Fibroblast of pulmonary artery (primary cell): ENCODE measurements at regions not wholly inside any gene's neighbourhood (a gene's known extent, or its start where the extent isn't known, plus 50 kb on each side); places are given as distances from the start of the nearest gene placed in this dataset.

Experiments used
- DNase-seq: peaks from one replicate; pipeline ENCODE4 v3.0.0-alpha.2; 2010; ENCODE audit warnings: low read depth
- H3K4me3 ChIP-seq: replicated peaks from 2 replicates; pipeline ENCODE4 v1.5.1; 2011; ENCODE audit warnings: low read depth, mild to moderate bottlenecking, control low read depth, low read length, moderate library complexity
- TF ChIP-seq, protein P1 (sequence below): IDR thresholded peaks from 2 replicates; pipeline ENCODE4 v1.5.1; 2011; ENCODE audit warnings: mild to moderate bottlenecking, control low read depth, low read length, inconsistent platforms; ENCODE audit errors: missing control alignments

DNA sequence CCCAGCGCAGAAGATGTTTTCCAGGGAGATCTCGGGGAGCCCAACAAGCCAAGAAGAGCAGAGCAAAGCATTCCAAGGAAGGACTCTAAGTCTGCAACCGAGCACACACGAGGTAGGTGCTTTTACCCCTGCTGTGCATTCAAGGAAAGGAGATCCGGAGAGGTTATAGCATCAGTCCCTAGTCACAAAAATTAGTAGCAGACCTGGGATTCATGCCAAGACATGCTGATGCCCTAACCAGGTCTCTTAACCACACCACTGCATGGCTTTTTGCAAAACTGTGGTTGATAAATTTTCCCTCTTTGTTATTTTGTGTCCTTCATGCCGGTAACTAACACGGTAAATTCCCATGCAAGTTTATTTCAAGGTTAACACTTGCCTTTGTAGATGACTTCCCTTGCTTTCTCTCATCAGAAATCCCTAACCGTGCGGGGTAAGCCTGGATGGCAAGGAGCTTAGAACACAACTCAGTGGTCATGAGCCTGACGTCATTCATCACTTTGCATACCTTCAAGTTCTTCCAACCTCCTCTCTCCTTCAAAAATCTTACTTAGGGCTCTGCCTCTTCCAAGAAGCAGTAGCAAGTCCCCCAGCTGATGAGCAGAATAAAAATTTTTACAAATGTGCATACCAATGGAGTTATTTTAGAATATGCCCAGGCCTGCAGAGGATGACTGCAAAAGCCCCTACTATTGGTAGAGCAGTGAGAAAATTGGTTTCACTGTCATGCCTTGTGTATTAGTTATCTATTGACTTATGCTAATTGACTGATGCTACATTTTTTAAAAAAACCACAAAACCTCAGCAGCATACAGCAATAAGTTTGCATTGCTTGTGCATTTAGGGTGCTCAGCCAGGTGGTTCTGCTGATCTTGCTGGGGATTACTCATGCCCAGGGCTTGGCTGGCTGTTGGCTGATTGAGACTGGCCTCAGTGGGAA, 465.1 kb downstream of the MN1 start:
- no peak for DNase-seq
- TF ChIP-seq, protein P1, sequence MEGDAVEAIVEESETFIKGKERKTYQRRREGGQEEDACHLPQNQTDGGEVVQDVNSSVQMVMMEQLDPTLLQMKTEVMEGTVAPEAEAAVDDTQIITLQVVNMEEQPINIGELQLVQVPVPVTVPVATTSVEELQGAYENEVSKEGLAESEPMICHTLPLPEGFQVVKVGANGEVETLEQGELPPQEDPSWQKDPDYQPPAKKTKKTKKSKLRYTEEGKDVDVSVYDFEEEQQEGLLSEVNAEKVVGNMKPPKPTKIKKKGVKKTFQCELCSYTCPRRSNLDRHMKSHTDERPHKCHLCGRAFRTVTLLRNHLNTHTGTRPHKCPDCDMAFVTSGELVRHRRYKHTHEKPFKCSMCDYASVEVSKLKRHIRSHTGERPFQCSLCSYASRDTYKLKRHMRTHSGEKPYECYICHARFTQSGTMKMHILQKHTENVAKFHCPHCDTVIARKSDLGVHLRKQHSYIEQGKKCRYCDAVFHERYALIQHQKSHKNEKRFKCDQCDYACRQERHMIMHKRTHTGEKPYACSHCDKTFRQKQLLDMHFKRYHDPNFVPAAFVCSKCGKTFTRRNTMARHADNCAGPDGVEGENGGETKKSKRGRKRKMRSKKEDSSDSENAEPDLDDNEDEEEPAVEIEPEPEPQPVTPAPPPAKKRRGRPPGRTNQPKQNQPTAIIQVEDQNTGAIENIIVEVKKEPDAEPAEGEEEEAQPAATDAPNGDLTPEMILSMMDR = no peak
- H3K4me3 ChIP-seq = no peak overlapping the region

DNA sequence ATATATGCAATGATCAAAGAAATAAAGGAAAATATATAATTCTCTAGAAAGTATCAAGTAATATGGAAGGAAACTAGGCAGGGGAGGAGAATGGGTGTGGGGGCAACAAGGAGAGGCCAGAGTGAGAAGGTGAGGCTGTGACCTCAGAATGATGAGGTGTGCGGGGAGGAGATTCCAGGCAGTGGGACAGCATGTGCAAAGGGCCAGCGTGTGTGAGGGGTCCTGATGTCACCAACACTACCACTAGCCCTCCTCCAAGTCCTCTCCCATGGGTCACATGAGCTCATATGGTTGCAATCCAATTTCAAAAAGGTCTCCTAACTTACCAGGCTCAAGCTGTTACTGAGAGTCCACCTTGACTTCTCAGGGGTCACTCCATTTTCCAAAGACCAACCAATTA, 463.9 kb downstream of the MN1 start:
- DNase-seq = no peak
- no peak overlapping the region for H3K4me3 ChIP-seq
- TF ChIP-seq, protein P1 = no peak

DNA sequence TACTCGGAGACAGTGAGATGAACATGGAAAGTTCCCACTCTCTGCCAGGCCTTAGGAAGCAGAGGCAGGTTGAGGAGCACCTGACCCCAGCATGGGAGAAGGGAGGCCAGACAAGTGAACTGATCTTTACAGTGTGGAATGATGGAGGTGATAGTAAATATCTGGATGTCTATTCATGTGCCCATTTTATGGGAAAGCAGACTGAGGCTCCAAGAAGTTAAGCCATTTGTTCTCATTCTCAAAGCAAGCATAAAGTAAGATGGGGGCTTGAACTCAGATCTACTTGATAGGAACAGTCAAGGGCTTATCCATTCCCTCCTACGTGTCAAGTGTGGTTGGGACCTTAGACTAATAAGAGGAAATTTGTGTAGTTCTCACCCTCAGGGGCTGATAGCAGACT, 461.5 kb downstream of the MN1 start:
- TF ChIP-seq, protein P1 = no peak
- no peak overlapping the region for H3K4me3 ChIP-seq
- no peak for DNase-seq

DNA sequence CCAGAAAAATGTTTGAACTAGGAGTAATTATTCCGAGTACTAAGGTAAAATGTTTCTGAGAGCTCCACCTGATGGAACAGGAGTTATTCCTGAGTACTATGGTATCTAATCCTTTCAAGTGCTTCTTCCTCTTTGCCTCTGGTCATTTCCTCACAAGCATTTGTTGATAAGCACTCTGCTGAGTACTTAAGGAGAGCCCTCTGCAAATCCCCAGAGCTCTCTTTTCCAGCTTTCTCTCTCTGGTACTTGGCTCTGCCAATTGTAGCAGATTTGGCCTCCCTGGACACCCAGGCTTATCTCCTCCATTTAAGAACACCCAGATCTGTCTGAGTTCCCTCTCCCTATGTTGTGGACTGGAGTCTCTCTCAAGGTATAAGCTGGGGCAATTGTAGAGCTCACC, 457.0 kb downstream of the MN1 start:
- no peak overlapping the region for H3K4me3 ChIP-seq
- TF ChIP-seq, protein P1 = no peak
- no peak for DNase-seq

DNA sequence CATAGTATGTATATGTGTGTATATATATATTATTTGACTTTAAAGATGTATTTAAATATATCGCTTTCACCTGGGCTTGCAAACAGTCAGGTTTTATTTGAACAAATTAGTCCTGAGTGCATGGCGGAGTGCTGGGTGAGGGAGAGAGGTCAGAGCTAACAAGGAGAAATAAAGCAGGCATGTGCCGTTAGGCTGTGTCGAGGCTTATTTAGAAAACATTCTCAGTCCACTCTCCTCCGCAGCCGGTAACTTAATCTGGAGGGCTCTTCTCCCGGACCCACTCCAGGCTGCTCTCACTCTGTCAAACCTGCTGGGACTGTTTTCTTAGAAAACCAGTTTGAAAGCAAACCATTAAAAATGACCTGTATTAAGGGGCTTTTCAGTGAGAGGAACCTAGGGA, 455.9 kb downstream of the MN1 start:
- no peak overlapping the region for H3K4me3 ChIP-seq
- no peak for DNase-seq
- TF ChIP-seq, protein P1 = no peak

DNA sequence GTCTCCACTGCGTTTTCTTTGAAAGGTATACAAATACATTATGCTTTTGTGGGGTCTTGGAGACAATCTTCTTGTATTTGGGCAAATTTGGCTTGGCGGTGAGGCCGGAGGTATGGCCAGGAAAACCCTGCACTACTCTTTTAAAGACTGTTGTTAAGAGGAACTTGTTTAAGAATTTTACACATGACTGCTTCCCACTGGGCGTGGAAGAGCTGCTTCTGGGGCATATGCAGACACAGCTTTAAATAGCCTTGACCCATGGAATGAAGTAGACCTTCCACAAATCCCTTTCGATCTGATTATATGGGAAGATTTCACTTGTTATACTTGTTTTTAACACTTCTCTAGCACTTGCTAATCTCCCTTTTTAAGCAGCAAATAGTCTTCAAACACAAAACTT, 453.6 kb downstream of the MN1 start:
- TF ChIP-seq, protein P1 = no peak
- H3K4me3 ChIP-seq = no peak overlapping the region
- DNase-seq = no peak

DNA sequence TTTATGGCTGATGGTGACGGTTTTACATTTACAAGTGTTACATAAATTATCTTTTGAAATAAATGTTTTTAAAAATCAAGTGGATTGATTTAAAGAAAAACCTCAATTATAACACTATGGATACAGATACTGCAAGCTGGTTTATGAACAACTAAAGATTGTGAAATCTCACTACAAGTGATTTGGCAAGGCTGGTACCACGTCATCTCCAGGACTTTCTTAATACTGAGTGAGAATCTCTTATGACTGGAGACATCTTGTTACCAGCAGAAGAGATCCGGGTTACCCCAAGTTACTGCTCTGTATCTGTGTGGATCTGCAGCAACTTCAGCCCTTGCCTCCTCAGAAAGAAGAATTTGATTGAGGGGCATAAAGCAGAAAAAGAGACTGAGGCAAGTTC, 452.9 kb downstream of the MN1 start:
- no peak overlapping the region for H3K4me3 ChIP-seq
- peak; percentile 53 for DNase-seq
- TF ChIP-seq, protein P1 = no peak
